HPDE6-E6E7 (cell line): ENCODE measurements at regions not wholly inside any gene's neighbourhood (a gene's known extent, or its start where the extent isn't known, plus 50 kb on each side); places are given as distances from the start of the nearest gene placed in this dataset.

Experiments used
- DNase-seq: peaks from one replicate; pipeline ENCODE4 v3.0.0; 2011; ENCODE audit warnings: missing footprints; ENCODE audit errors: extremely low spot score

GRCh38 chr5:124234022-124234769, 512.2 kb downstream of the ZNF608 start:
- no peak for DNase-seq

GRCh38 chr5:124232515-124232914, 513.9 kb downstream of the ZNF608 start:
- no peak for DNase-seq

- no peak for DNase-seq
Measured at GRCh38 chr5:124231802-124232201, 514.6 kb downstream of the ZNF608 start.

GRCh38 chr5:124231230-124231629, 515.2 kb downstream of the ZNF608 start:
- DNase-seq = no peak

GRCh38 chr5:124230456-124230855, 516.0 kb downstream of the ZNF608 start:
- no peak for DNase-seq

- DNase-seq = no peak
Measured at GRCh38 chr5:124229352-124229751, 517.1 kb downstream of the ZNF608 start.

GRCh38 chr5:124227914-124228313, 518.5 kb downstream of the ZNF608 start:
- DNase-seq = no peak

DNA sequence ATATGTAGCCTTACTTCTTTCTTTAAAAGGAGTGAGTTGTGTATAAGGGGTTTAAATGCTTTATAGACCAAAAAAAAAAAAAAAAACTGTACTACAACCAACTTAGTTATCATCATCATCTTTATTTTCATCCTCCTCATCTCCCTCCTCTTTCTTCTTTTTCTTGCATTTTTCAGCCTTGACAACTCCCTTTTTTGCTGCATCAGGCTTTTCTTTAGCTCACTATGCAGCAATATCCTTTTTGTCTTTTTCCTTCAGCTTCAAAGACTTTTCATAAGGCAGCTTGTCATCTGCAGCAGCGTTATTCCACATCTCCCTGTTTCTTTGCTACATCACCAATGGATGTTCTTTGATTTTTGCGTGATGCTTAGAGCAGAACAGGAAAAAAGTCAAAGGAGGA, 526.0 kb downstream of the ZNF608 start:
- DNase-seq = no peak

GRCh38 chr5:124212934-124213333, 533.5 kb downstream of the ZNF608 start:
- no peak for DNase-seq

DNA sequence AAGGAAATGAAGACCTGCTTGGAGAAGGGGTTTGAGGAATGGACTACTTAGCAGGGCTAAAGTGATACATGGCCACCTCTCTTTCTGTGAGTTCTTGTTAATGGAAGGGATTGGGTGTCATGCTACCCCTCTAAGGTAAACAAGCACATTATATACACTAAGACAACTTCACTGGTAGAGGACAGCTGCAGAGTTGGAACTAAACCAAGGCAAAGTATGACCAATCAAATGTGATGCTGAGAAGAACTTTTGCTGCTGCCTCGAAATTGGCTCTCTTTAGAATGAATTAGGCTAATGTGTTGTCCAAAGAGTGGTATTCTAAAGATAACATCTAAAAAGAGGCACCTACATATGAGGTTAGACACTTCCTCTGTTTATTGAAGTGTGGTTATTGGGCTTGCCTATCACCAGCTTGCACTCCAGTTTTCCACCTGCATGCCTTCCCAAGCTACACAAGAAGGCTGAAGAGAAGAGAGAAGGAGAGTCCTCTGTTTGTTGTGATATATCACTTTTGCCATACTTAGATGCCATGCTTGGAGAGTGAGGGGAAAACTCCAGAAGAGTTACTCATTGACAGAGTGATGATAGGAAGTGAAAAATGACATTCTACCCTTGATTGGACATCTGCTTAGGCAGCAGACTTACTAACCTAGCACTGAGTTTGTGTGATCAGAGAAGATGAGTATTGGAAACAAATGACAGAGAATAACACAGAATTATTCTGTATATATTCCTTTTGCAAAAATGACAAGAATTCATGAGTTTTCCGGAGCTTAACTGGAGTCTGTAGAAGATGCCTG, 536.1 kb downstream of the ZNF608 start:
- DNase-seq = no peak

- no peak for DNase-seq
Measured at GRCh38 chr5:124207118-124207517, 539.3 kb downstream of the ZNF608 start.

- no peak for DNase-seq
Measured at GRCh38 chr5:124206540-124206939, 539.9 kb downstream of the ZNF608 start.

- no peak for DNase-seq
Measured at GRCh38 chr5:124203303-124203702, 543.1 kb downstream of the ZNF608 start.

- DNase-seq = no peak
Measured at GRCh38 chr5:124200381-124200780, 546.1 kb downstream of the ZNF608 start.

- no peak for DNase-seq
Measured at GRCh38 chr5:124199893-124200292, 546.5 kb downstream of the ZNF608 start.

- no peak for DNase-seq
Measured at GRCh38 chr5:124195411-124195810, 551.0 kb downstream of the ZNF608 start.

DNA sequence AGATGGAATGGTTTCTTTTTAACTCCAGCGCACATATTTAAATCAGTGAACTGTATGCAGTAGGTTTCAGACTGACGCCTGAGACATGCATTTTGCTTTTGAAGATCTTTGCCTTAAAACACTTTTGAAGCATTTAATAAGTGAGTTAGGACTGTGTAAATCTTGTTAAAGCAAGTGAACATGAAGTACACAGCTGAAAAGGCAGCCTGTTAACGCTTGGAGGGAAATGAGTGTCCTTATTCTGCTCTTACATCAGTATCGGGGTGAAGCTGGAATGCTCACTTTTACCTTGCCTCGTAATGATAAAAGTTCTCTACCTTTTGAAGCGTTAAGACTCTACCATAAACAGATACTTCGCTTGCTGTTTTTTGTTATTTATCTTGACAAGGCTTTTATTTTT, 552.2 kb downstream of the ZNF608 start:
- no peak for DNase-seq

DNA sequence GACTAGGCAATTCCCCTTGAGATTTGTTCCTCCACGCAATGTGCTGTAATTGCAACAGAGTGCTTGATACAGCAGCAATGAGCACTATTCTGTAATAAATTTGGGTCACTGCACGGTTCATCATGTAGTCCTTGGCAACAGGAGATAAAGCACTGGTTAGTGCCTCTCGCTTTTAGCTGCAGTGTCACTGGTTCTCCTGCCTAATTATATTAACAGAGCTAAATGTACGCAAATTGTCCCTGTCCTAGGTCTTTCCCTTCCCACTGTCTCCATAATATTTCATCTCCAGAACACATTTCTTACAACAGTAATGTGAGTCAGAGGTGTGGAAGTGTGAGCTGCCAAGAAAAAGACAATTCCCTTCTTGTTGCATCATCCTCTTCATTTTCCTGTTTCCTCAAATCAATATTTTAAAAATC, 553.1 kb downstream of the ZNF608 start:
- DNase-seq = no peak

GRCh38 chr5:124192716-124193115, 553.7 kb downstream of the ZNF608 start:
- DNase-seq = no peak

- DNase-seq = no peak
Measured at GRCh38 chr5:124185716-124186115, 560.7 kb downstream of the ZNF608 start.

- no peak for DNase-seq
Measured at GRCh38 chr5:124182133-124182532, 564.3 kb downstream of the ZNF608 start.

DNA sequence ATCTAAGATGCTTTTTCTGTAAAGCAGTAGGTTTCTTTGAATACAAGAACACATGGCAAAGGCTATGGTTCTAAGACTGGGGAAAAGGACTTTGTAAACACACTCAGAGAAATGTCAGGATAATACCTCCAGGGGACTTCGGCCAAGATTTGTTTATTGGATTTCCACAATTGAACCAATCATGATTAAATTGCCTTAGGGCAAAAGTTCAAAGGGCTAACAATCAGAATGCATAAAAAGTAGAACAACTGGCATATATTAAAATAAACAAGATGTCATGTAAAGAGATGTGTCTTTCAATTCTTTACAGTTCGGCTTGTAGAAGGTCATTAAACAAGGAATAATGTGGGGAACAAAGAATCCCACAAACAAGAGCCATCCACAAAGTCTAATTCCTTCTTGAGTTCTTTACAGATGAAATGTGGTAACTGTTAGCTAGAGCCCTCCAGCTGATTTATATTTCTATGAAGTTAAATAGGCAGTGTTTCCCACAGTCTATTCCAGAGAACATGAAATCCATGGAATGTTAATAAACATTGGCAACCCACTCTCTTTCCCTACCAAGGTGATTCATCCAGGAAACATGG, 565.5 kb downstream of the ZNF608 start:
- no peak for DNase-seq
